Endothelial cell (in vitro differentiated cells): ENCODE measurements at regions not wholly inside any gene's neighbourhood (a gene's known extent, or its start where the extent isn't known, plus 50 kb on each side); places are given as distances from the start of the nearest gene placed in this dataset.

Experiments used
- DNase-seq: peaks from one replicate; pipeline ENCODE4 v3.0.0; 2021; ENCODE audit warnings: low spot score
- H3K27ac Mint-ChIP-seq: one replicate; pipeline ENCODE4 v1.8.0; 2021; ENCODE audit warnings: mixed read lengths, inconsistent platforms; ENCODE audit not compliant: unreplicated experiment
- H3K27me3 Mint-ChIP-seq: one replicate; pipeline ENCODE4 v1.8.0; 2021; ENCODE audit warnings: mild to moderate bottlenecking, moderate library complexity, mixed read lengths, inconsistent platforms; ENCODE audit not compliant: unreplicated experiment
- H3K36me3 Mint-ChIP-seq: one replicate; pipeline ENCODE4 v1.8.0; 2021; ENCODE audit warnings: mild to moderate bottlenecking, low read depth, mixed read lengths, inconsistent platforms; ENCODE audit not compliant: unreplicated experiment
- H3K4me1 Mint-ChIP-seq: one replicate; pipeline ENCODE4 v1.8.0; 2021; ENCODE audit warnings: mild to moderate bottlenecking, mixed read lengths, inconsistent platforms; ENCODE audit not compliant: unreplicated experiment
- H3K4me3 Mint-ChIP-seq: one replicate; pipeline ENCODE4 v1.8.0; 2021; ENCODE audit warnings: mild to moderate bottlenecking, mixed read lengths, inconsistent platforms; ENCODE audit not compliant: unreplicated experiment
- H3K9me3 Mint-ChIP-seq: one replicate; pipeline ENCODE4 v1.8.0; 2021; ENCODE audit warnings: mixed read lengths, inconsistent platforms; ENCODE audit not compliant: unreplicated experiment
- CTCF ChIP-seq: fragments of 200-600 bp; sonication (generic); IDR thresholded peaks from one replicate; pipeline ENCODE4 v1.5.0; 2021; ENCODE audit warnings: antibody characterized with exemption; ENCODE audit not compliant: unreplicated experiment

- H3K4me1 Mint-ChIP-seq, result peaks cover 12% of the 10 kb centered on the region
- H3K27ac Mint-ChIP-seq, result no peak overlapping the region
- H3K27me3 Mint-ChIP-seq, result no peaks in the 10 kb centered on the region
- no peak overlapping the region for H3K4me3 Mint-ChIP-seq
- no peak for DNase-seq
- H3K9me3 Mint-ChIP-seq, result no peaks in the 10 kb centered on the region
- peaks cover 4% of the 10 kb centered on the region for H3K36me3 Mint-ChIP-seq
- no peak for TF ChIP-seq CTCF
Measured at GRCh38 chr14:71395636-71396035, 488.4 kb downstream of the PCNX1 start.

- Mint-ChIP-seq H3K9me3 (no peaks in the 10 kb centered on the region), H3K27me3 (no peaks in the 10 kb centered on the region), H3K4me1 (peaks cover 12% of the 10 kb centered on the region), H3K4me3 (no peak overlapping the region), H3K27ac (no peak overlapping the region), H3K36me3 (peaks cover 4% of the 10 kb centered on the region)
- no peak for TF ChIP-seq CTCF
- DNase-seq, result no peak
Measured at GRCh38 chr14:71396050-71396677, 488.9 kb downstream of the PCNX1 start.

GRCh38 chr14:71397371-71397770, 490.1 kb downstream of the PCNX1 start:
- Mint-ChIP-seq H3K36me3 (peaks cover under 1% of the 10 kb centered on the region), H3K27me3 (no peaks in the 10 kb centered on the region), H3K4me1 (peaks cover 6% of the 10 kb centered on the region), H3K4me3 (no peak overlapping the region), H3K27ac (no peak overlapping the region), H3K9me3 (no peaks in the 10 kb centered on the region)
- no peak for TF ChIP-seq CTCF
- no peak for DNase-seq

GRCh38 chr14:71398450-71398849, 491.2 kb downstream of the PCNX1 start:
- DNase-seq, result no peak
- Mint-ChIP-seq H3K27ac (no peak overlapping the region), H3K4me3 (no peak overlapping the region), H3K4me1 (peaks cover 6% of the 10 kb centered on the region), H3K9me3 (no peaks in the 10 kb centered on the region), H3K36me3 (no peaks in the 10 kb centered on the region), H3K27me3 (no peaks in the 10 kb centered on the region)
- TF ChIP-seq CTCF, result no peak

- H3K27ac Mint-ChIP-seq, result peak overlapping the region; percentile 65
Measured at GRCh38 chr14:71399057-71399487, 491.8 kb downstream of the PCNX1 start.

More at GRCh38 chr14:71399057-71399487, 491.8 kb downstream of the PCNX1 start:
- no peaks in the 10 kb centered on the region for H3K36me3 Mint-ChIP-seq
- no peak overlapping the region for H3K4me3 Mint-ChIP-seq
- DNase-seq, result no peak
- no peak for TF ChIP-seq CTCF
- no peaks in the 10 kb centered on the region for H3K9me3 Mint-ChIP-seq
- H3K27me3 Mint-ChIP-seq, result no peaks in the 10 kb centered on the region
- H3K4me1 Mint-ChIP-seq, result peaks cover 6% of the 10 kb centered on the region
